ENCODE measurements at regions not wholly inside any gene's neighbourhood (a gene's known extent, or its start where the extent isn't known, plus 50 kb on each side); places are given as distances from the start of the nearest gene placed in this dataset.
"Not testable (repeated sequence)": the region's sequence is repeated elsewhere in the genome, so short reads cannot be mapped to it uniquely, and the experiment has no call there.

DNA sequence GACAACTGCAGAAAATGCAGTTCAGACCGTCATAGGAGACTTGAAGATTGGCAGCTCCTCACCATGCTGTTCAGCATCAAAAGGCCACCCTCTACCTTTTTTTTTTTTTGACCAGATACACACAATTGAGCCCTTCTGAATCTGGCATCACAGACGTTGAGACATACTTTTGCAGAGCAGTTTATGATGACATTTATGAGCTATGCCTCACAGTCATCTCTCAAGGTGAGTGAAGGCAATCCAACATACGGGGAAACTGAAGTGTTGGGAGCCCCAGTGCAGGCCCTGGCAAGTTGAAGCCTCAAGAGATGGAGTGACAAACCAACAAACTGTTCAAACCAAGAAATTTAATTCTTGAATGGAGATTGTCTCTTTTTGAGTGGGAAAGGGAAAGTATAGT is 83.6 kb upstream of the DLX6 start:
- H3K27ac ChIP-seq (ENCODE audit: poor library complexity, severe bottlenecking) = no peak overlapping the region
- no peaks in the 10 kb centered on the region for H3K36me3 ChIP-seq (ENCODE audit: low read depth)
- no peak overlapping the region for H3K4me3 ChIP-seq (ENCODE audit: severe bottlenecking)
- TF ChIP-seq, protein P1, sequence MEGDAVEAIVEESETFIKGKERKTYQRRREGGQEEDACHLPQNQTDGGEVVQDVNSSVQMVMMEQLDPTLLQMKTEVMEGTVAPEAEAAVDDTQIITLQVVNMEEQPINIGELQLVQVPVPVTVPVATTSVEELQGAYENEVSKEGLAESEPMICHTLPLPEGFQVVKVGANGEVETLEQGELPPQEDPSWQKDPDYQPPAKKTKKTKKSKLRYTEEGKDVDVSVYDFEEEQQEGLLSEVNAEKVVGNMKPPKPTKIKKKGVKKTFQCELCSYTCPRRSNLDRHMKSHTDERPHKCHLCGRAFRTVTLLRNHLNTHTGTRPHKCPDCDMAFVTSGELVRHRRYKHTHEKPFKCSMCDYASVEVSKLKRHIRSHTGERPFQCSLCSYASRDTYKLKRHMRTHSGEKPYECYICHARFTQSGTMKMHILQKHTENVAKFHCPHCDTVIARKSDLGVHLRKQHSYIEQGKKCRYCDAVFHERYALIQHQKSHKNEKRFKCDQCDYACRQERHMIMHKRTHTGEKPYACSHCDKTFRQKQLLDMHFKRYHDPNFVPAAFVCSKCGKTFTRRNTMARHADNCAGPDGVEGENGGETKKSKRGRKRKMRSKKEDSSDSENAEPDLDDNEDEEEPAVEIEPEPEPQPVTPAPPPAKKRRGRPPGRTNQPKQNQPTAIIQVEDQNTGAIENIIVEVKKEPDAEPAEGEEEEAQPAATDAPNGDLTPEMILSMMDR (IDR thresholded peaks at IDR 0.05; ENCODE audit: poor library complexity, severe bottlenecking) = no peak
- no peaks in the 10 kb centered on the region for H3K9me3 ChIP-seq (ENCODE audit: severe bottlenecking)
- DNase-seq (ENCODE audit: low spot score) = no peak
- H3K4me1 ChIP-seq (ENCODE audit: insufficient read depth, poor library complexity, severe bottlenecking) = no peaks in the 10 kb centered on the region
- peaks cover 2% of the 10 kb centered on the region for H3K27me3 ChIP-seq (ENCODE audit: insufficient read depth, poor library complexity, severe bottlenecking)
- peak; percentile 45; the same call in 1 of the 3 replicates for ATAC-seq (ENCODE audit: low read depth)

DNA sequence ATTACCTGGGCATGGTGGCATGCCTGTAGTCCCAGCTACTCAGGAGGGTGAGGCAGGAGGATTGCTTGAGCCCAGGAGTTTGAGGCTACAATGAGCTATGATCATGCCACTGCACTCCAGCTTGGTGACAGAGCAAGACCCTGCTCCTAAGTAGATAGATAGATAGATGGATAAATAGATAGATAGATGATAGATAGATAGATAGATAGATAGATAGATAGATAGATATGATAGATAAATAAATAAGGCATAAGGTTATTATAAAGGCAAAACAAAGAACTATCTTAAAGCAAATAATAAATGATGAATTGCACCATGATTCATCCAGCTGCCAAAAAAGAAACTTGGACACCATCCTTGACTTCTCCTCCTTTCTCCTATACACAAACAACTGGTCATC is 82.0 kb upstream of the DLX6 start:
- not testable (repeated sequence) for H3K27me3 ChIP-seq (ENCODE audit: insufficient read depth, poor library complexity, severe bottlenecking); DNase-seq (ENCODE audit: low spot score); H3K36me3 ChIP-seq (ENCODE audit: low read depth); H3K27ac ChIP-seq (ENCODE audit: poor library complexity, severe bottlenecking); H3K9me3 ChIP-seq (ENCODE audit: severe bottlenecking); H3K4me1 ChIP-seq (ENCODE audit: insufficient read depth, poor library complexity, severe bottlenecking); ATAC-seq (ENCODE audit: low read depth); H3K4me3 ChIP-seq (ENCODE audit: severe bottlenecking)

DNA sequence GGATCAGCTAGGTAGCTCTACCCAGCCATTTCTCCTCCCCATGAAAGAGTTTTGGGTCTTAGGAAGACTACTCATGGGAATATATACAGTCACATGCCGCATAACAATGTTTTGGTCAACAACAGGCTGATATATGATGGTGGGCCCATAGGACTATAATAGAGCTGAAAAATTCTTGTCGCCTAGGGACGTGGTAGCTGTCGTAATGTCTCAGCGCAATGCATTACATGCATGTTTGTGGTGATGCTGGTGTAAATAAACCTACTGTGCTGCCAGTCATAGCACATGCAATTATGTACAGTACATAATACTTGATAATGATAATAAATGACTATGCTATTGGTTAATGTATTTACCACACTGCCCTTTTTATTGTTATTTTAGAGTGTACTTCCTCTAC is 78.2 kb upstream of the DLX6 start:
- TF ChIP-seq, protein P1 (IDR thresholded peaks at IDR 0.05; ENCODE audit: poor library complexity, severe bottlenecking) = no peak
- Histone ChIP-seq H3K36me3 (ENCODE audit: low read depth) (no peaks in the 10 kb centered on the region), H3K4me1 (ENCODE audit: insufficient read depth, poor library complexity, severe bottlenecking) (no peaks in the 10 kb centered on the region), H3K4me3 (ENCODE audit: severe bottlenecking) (no peak overlapping the region), H3K27ac (ENCODE audit: poor library complexity, severe bottlenecking) (no peak overlapping the region), H3K9me3 (ENCODE audit: severe bottlenecking) (no peaks in the 10 kb centered on the region), H3K27me3 (ENCODE audit: insufficient read depth, poor library complexity, severe bottlenecking) (peaks cover 2% of the 10 kb centered on the region)
- no peak for ATAC-seq (ENCODE audit: low read depth)
- DNase-seq (ENCODE audit: low spot score) = no peak

DNA sequence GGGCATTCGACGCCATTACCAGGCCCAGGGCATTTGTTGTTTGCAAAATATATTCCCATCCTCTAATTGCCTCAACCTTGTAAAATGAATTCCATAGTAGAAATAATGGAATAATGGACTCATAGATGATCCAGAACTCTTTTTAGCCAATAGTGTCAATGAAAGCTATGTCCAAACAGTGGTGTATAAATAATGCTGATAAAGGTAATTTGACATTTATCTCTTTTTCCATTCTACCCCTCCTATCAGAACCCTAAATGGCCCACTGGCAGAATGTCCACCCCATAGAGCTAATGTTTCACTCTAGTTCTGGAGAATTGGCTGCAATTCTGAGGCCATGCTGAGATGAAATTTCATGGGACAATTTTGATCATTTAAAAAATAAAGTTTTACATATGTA is 76.4 kb upstream of the DLX6 start:
- Histone ChIP-seq H3K36me3 (ENCODE audit: low read depth) (no peaks in the 10 kb centered on the region), H3K27ac (ENCODE audit: poor library complexity, severe bottlenecking) (no peak overlapping the region), H3K27me3 (ENCODE audit: insufficient read depth, poor library complexity, severe bottlenecking) (no peaks in the 10 kb centered on the region), H3K4me3 (ENCODE audit: severe bottlenecking) (no peak overlapping the region), H3K4me1 (ENCODE audit: insufficient read depth, poor library complexity, severe bottlenecking) (no peaks in the 10 kb centered on the region), H3K9me3 (ENCODE audit: severe bottlenecking) (no peaks in the 10 kb centered on the region)
- no peak for DNase-seq (ENCODE audit: low spot score)
- no peak for ATAC-seq (ENCODE audit: low read depth)
- TF ChIP-seq, protein P1 (IDR thresholded peaks at IDR 0.05; ENCODE audit: poor library complexity, severe bottlenecking) = no peak

DNA sequence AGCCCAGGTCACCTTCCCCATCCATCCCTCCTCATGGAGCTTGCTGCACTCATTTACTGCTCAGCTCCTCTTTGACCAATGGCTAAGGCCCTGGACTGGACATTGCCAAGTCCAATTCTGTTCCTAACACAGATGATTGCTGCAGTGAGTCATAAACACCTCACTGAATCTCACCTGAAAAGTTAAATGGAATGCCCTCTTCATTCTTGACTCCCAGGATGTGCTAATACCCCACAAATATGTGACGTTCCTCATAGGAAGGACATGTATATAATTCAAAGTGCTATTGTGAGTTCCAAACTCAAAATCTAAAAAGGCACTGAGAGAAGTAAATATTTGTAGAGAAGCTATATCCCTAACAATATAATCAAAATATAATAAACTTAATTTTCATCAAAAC is 73.5 kb upstream of the DLX6 start:
- no peak overlapping the region for H3K27ac ChIP-seq (ENCODE audit: poor library complexity, severe bottlenecking)
- no peak for DNase-seq (ENCODE audit: low spot score)
- H3K27me3 ChIP-seq (ENCODE audit: insufficient read depth, poor library complexity, severe bottlenecking) = no peaks in the 10 kb centered on the region
- no peaks in the 10 kb centered on the region for H3K4me1 ChIP-seq (ENCODE audit: insufficient read depth, poor library complexity, severe bottlenecking)
- TF ChIP-seq, protein P1 (IDR thresholded peaks at IDR 0.05; ENCODE audit: poor library complexity, severe bottlenecking) = no peak
- ATAC-seq (ENCODE audit: low read depth) = peak; percentile 46
- no peak overlapping the region for H3K4me3 ChIP-seq (ENCODE audit: severe bottlenecking)
- H3K9me3 ChIP-seq (ENCODE audit: severe bottlenecking) = no peaks in the 10 kb centered on the region
- H3K36me3 ChIP-seq (ENCODE audit: low read depth) = no peaks in the 10 kb centered on the region
